IgD-negative memory B cell (primary cell): ENCODE measurements at regions not wholly inside any gene's neighbourhood (a gene's known extent, or its start where the extent isn't known, plus 50 kb on each side); places are given as distances from the start of the nearest gene placed in this dataset.

Experiments used
- H3K27ac Mint-ChIP-seq, 3 donors: one replicate each; pipeline ENCODE4 v1.8.0; 2020 to 2022; ENCODE audit warnings: mild to moderate bottlenecking in 3 of 3, mixed read lengths in 3 of 3, moderate library complexity in 1 of 3
- H3K27me3 Mint-ChIP-seq: one replicate; pipeline ENCODE4 v1.8.0; 2021; ENCODE audit warnings: mixed read lengths
- H3K36me3 Mint-ChIP-seq: one replicate; pipeline ENCODE4 v1.8.0; 2020; ENCODE audit warnings: mild to moderate bottlenecking, mixed read lengths
- H3K4me1 Mint-ChIP-seq, 3 donors: one replicate each; pipeline ENCODE4 v1.8.0; 2020 to 2022; ENCODE audit warnings: mixed read lengths in 3 of 3, mild to moderate bottlenecking in 1 of 3
- H3K4me3 Mint-ChIP-seq, 4 donors: one replicate each; pipeline ENCODE4 v1.8.0; 2020 to 2022; ENCODE audit warnings: mild to moderate bottlenecking in 4 of 4, mixed read lengths in 4 of 4, moderate library complexity in 3 of 4
- H3K9me3 Mint-ChIP-seq, 3 donors: one replicate each; pipeline ENCODE4 v1.8.0; 2020 to 2021; ENCODE audit warnings: mixed read lengths in 3 of 3, mild to moderate bottlenecking in 1 of 3

GRCh38 chrX:120021927-120022326 lies 55.6 kb downstream of the RHOXF2B start:
- no peaks in the 10 kb centered on the region for H3K4me1 Mint-ChIP-seq
- H3K9me3 Mint-ChIP-seq = no peaks in the 10 kb centered on the region
- H3K36me3 Mint-ChIP-seq = no peaks in the 10 kb centered on the region
- H3K27me3 Mint-ChIP-seq = peaks cover 30% of the 10 kb centered on the region
- H3K27ac Mint-ChIP-seq = no peak overlapping the region
- H3K4me3 Mint-ChIP-seq = no peak overlapping the region

- Mint-ChIP-seq H3K27me3 (peaks cover 38% of the 10 kb centered on the region), H3K4me3 (no peak overlapping the region), H3K9me3 (no peaks in the 10 kb centered on the region), H3K36me3 (no peaks in the 10 kb centered on the region), H3K4me1 (peaks cover 0 to 8% (median 0%) of the 10 kb centered on the region in 3 donors), H3K27ac (no peak overlapping the region)
Observed at GRCh38 chrX:120020305-120020704, 57.2 kb downstream of the RHOXF2B start.

- H3K4me1 Mint-ChIP-seq = peaks cover 0 to 12% (median 2%) of the 10 kb centered on the region in 3 donors
- H3K36me3 Mint-ChIP-seq = no peaks in the 10 kb centered on the region
- H3K9me3 Mint-ChIP-seq = no peaks in the 10 kb centered on the region
- H3K27ac Mint-ChIP-seq = no peak overlapping the region
- H3K4me3 Mint-ChIP-seq = peak overlapping the region in 3 of 4 donors; percentile 65 to 89 (median 88)
- peaks cover 53% of the 10 kb centered on the region for H3K27me3 Mint-ChIP-seq
Observed at GRCh38 chrX:120016068-120016441, 61.4 kb downstream of the RHOXF2B start.

- Mint-ChIP-seq H3K4me3 (peak overlapping the region; percentile 43 to 89 (median 76)), H3K27me3 (peaks cover 53% of the 10 kb centered on the region), H3K27ac (peak overlapping the region in 1 of 3 donors; percentile 86), H3K9me3 (no peaks in the 10 kb centered on the region), H3K4me1 (peaks cover 0 to 12% (median 2%) of the 10 kb centered on the region in 3 donors), H3K36me3 (peaks cover 2% of the 10 kb centered on the region)
Observed at GRCh38 chrX:120015145-120016067, 62.1 kb downstream of the RHOXF2B start.

- H3K4me1 Mint-ChIP-seq = peaks cover 0 to 12% (median 2%) of the 10 kb centered on the region in 3 donors
- H3K27me3 Mint-ChIP-seq = peaks cover 50% of the 10 kb centered on the region
- H3K9me3 Mint-ChIP-seq = no peaks in the 10 kb centered on the region
- H3K36me3 Mint-ChIP-seq = peaks cover 2% of the 10 kb centered on the region
- H3K4me3 Mint-ChIP-seq = peak overlapping the region; percentile 43 to 89 (median 66)
- H3K27ac Mint-ChIP-seq = peak overlapping the region in 2 of 3 donors; percentile 20 to 86
Observed at GRCh38 chrX:120014354-120015130, 62.9 kb downstream of the RHOXF2B start.

- H3K27me3 Mint-ChIP-seq = peaks cover 35% of the 10 kb centered on the region
Observed at GRCh38 chrX:120001787-120002186, 58.2 kb upstream of the NKAP start.

GRCh38 chrX:120000490-120001246 lies 57.1 kb upstream of the NKAP start:
- Mint-ChIP-seq H3K4me1 (peaks cover 0 to 12% (median 6%) of the 10 kb centered on the region in 3 donors), H3K36me3 (no peaks in the 10 kb centered on the region), H3K27me3 (peaks cover 46% of the 10 kb centered on the region), H3K9me3 (peaks cover 0 to 9% (median 0%) of the 10 kb centered on the region in 3 donors), H3K4me3 (peak overlapping the region in 3 of 4 donors; percentile 8 to 71 (median 68)), H3K27ac (peak overlapping the region in 2 of 3 donors; percentile 4 to 68)

More at GRCh38 chrX:120001787-120002186, 58.2 kb upstream of the NKAP start:
- Mint-ChIP-seq H3K4me3 (no peak overlapping the region), H3K27ac (no peak overlapping the region), H3K36me3 (no peaks in the 10 kb centered on the region), H3K9me3 (peaks cover 0 to 7% (median 0%) of the 10 kb centered on the region in 3 donors), H3K4me1 (peaks cover 0 to 12% (median 6%) of the 10 kb centered on the region in 3 donors)

- Mint-ChIP-seq H3K4me3 (peak overlapping the region; percentile 26 to 71 (median 48)), H3K27ac (peak overlapping the region in 2 of 3 donors; percentile 62 to 74)
Observed at GRCh38 chrX:119999087-119999634, 55.6 kb upstream of the NKAP start.

GRCh38 chrX:119997570-119997969 lies 54.0 kb upstream of the NKAP start:
- H3K4me3 Mint-ChIP-seq = no peak overlapping the region
- peak overlapping the region in 1 of 3 donors; percentile 53 for H3K27ac Mint-ChIP-seq
- H3K9me3 Mint-ChIP-seq = peaks cover 0 to 2% (median 0%) of the 10 kb centered on the region in 3 donors
- H3K4me1 Mint-ChIP-seq = peaks cover 0 to 8% (median 4%) of the 10 kb centered on the region in 3 donors
- peaks cover 64% of the 10 kb centered on the region for H3K27me3 Mint-ChIP-seq
- H3K36me3 Mint-ChIP-seq = no peaks in the 10 kb centered on the region

More at GRCh38 chrX:119999087-119999634, 55.6 kb upstream of the NKAP start:
- Mint-ChIP-seq H3K36me3 (no peaks in the 10 kb centered on the region), H3K27me3 (peaks cover 54% of the 10 kb centered on the region), H3K9me3 (peaks cover 0 to 4% (median 0%) of the 10 kb centered on the region in 3 donors), H3K4me1 (peaks cover 0 to 12% (median 4%) of the 10 kb centered on the region in 3 donors)

GRCh38 chrX:119996600-119997524 lies 53.3 kb upstream of the NKAP start:
- Mint-ChIP-seq H3K36me3 (no peaks in the 10 kb centered on the region), H3K27ac (peak overlapping the region in 1 of 3 donors; percentile 53), H3K27me3 (peaks cover 67% of the 10 kb centered on the region)

GRCh38 chrX:119996069-119996468 lies 52.5 kb upstream of the NKAP start:
- Mint-ChIP-seq H3K36me3 (no peaks in the 10 kb centered on the region), H3K4me1 (peaks cover 0 to 6% (median 4%) of the 10 kb centered on the region in 3 donors), H3K4me3 (peak overlapping the region in 1 of 4 donors; percentile 22), H3K27me3 (peaks cover 65% of the 10 kb centered on the region), H3K27ac (peak overlapping the region in 1 of 3 donors; percentile 39), H3K9me3 (peaks cover 0 to 2% (median 0%) of the 10 kb centered on the region in 3 donors)

More at GRCh38 chrX:119996600-119997524, 53.3 kb upstream of the NKAP start:
- Mint-ChIP-seq H3K4me3 (peak overlapping the region in 1 of 4 donors; percentile 22), H3K9me3 (peaks cover 0 to 2% (median 0%) of the 10 kb centered on the region in 3 donors), H3K4me1 (peaks cover 0 to 8% (median 4%) of the 10 kb centered on the region in 3 donors)
